HT1080 (cell line): ENCODE measurements at regions not wholly inside any gene's neighbourhood (a gene's known extent, or its start where the extent isn't known, plus 50 kb on each side); places are given as distances from the start of the nearest gene placed in this dataset.
A peak's percentile ranks its signal among the peaks of the same experiment; 100 is the strongest.

Experiments
- DNase-seq: peaks from one replicate; pipeline ENCODE4 v3.0.0-alpha.2; 2015; ENCODE audit warnings: low read depth

GRCh38 chr9:88733651-88734421 is 198.9 kb downstream of the NXNL2 start:
- DNase-seq = no peak

GRCh38 chr9:88734527-88734926 is 199.5 kb downstream of the NXNL2 start:
- DNase-seq = no peak

- DNase-seq = no peak
Observed at GRCh38 chr9:88736136-88736637, 201.2 kb downstream of the NXNL2 start.

GRCh38 chr9:88737031-88737430 is 202.1 kb downstream of the NXNL2 start:
- DNase-seq = no peak

- DNase-seq = no peak
Observed at GRCh38 chr9:88737876-88738275, 202.9 kb downstream of the NXNL2 start.

GRCh38 chr9:88738709-88739108 is 203.7 kb downstream of the NXNL2 start:
- DNase-seq = no peak

- DNase-seq = no peak
Observed at GRCh38 chr9:88739373-88739772, 204.4 kb downstream of the NXNL2 start.

GRCh38 chr9:88740844-88741243 is 205.9 kb downstream of the NXNL2 start:
- DNase-seq = no peak

GRCh38 chr9:88741335-88741734 is 206.4 kb downstream of the NXNL2 start:
- DNase-seq = no peak

GRCh38 chr9:88742483-88742882 is 207.5 kb downstream of the NXNL2 start:
- DNase-seq = no peak

- no peak for DNase-seq
Observed at GRCh38 chr9:88742905-88743304, 207.9 kb downstream of the NXNL2 start.

GRCh38 chr9:88745276-88746001 is 210.5 kb downstream of the NXNL2 start:
- DNase-seq = no peak

- peak; percentile 39 for DNase-seq
Observed at GRCh38 chr9:88746029-88746742, 211.2 kb downstream of the NXNL2 start.

- DNase-seq = no peak
Observed at GRCh38 chr9:88746743-88747398, 211.9 kb downstream of the NXNL2 start.

GRCh38 chr9:88747768-88748167 is 212.8 kb downstream of the NXNL2 start:
- DNase-seq = peak; percentile 63

- no peak for DNase-seq
Observed at GRCh38 chr9:88748566-88749261, 213.7 kb downstream of the NXNL2 start.

- DNase-seq = no peak
Observed at GRCh38 chr9:88749420-88749819, 214.4 kb downstream of the NXNL2 start.

- no peak for DNase-seq
Observed at GRCh38 chr9:88750832-88751360, 215.9 kb downstream of the NXNL2 start.

- DNase-seq = no peak
Observed at GRCh38 chr9:88751781-88752180, 216.8 kb downstream of the NXNL2 start.

GRCh38 chr9:88753691-88754367 is 218.9 kb downstream of the NXNL2 start:
- no peak for DNase-seq
